Kidney epithelial cell (primary cell): ENCODE measurements at regions not wholly inside any gene's neighbourhood (a gene's known extent, or its start where the extent isn't known, plus 50 kb on each side); places are given as distances from the start of the nearest gene placed in this dataset.

Source experiments
- DNase-seq: peaks from one replicate; pipeline ENCODE4 v3.0.0-alpha.2; 2010; ENCODE audit warnings: low read depth
- H3K27me3 ChIP-seq: 2 replicates; pipeline ENCODE4 v1.6.0; 2011; ENCODE audit warnings: low read length; ENCODE audit not compliant: control insufficient read depth, insufficient read depth
- H3K36me3 ChIP-seq: 2 replicates; pipeline ENCODE4 v1.5.1; 2011; ENCODE audit warnings: low read length; ENCODE audit not compliant: control insufficient read depth, insufficient read depth
- H3K4me3 ChIP-seq: 2 replicates; pipeline ENCODE4 v1.5.1; 2011; ENCODE audit warnings: low read depth, mild to moderate bottlenecking, control low read depth, low read length
- CTCF ChIP-seq: IDR thresholded peaks from 2 replicates; pipeline ENCODE4 v1.5.1; 2011; ENCODE audit warnings: mild to moderate bottlenecking, moderate library complexity, low read length, control low read depth, inconsistent platforms; ENCODE audit not compliant: insufficient read depth, poor library complexity, severe bottlenecking

GRCh38 chr2:78865667-78866066 is 159.8 kb upstream of the REG3G start:
- Histone ChIP-seq H3K4me3 (no peak overlapping the region), H3K36me3 (no peaks in the 10 kb centered on the region), H3K27me3 (no peaks in the 10 kb centered on the region)
- no peak for DNase-seq
- TF ChIP-seq CTCF: no peak

- H3K36me3 ChIP-seq: no peaks in the 10 kb centered on the region
- TF ChIP-seq CTCF: no peak
- DNase-seq: no peak
- H3K27me3 ChIP-seq: no peaks in the 10 kb centered on the region
- no peak overlapping the region for H3K4me3 ChIP-seq
These were observed 155.0 kb upstream of the REG3G start for GRCh38 chr2:78870343-78870967.

GRCh38 chr2:78873526-78873925 is 152.0 kb upstream of the REG3G start:
- no peak for DNase-seq
- Histone ChIP-seq H3K4me3 (no peak overlapping the region), H3K27me3 (no peaks in the 10 kb centered on the region), H3K36me3 (no peaks in the 10 kb centered on the region)
- TF ChIP-seq CTCF: no peak

- no peaks in the 10 kb centered on the region for H3K36me3 ChIP-seq
- H3K27me3 ChIP-seq: no peaks in the 10 kb centered on the region
- no peak for DNase-seq
- H3K4me3 ChIP-seq: no peak overlapping the region
- TF ChIP-seq CTCF: no peak
These were observed 149.2 kb upstream of the REG3G start for GRCh38 chr2:78876316-78876688.

GRCh38 chr2:78887446-78887845 is 138.1 kb upstream of the REG3G start:
- DNase-seq: no peak

More at GRCh38 chr2:78887446-78887845, 138.1 kb upstream of the REG3G start:
- TF ChIP-seq CTCF: no peak
- Histone ChIP-seq H3K36me3 (no peaks in the 10 kb centered on the region), H3K4me3 (no peak overlapping the region), H3K27me3 (no peaks in the 10 kb centered on the region)
